HepG2 (cell line): ENCODE measurements at regions not wholly inside any gene's neighbourhood (a gene's known extent, or its start where the extent isn't known, plus 50 kb on each side); places are given as distances from the start of the nearest gene placed in this dataset.

Experiments used
- ATAC-seq: fragments of 200-7000 bp; cut with Tn5 transposase; 3 replicates; pipeline ENCODE4 v1.9.1; 2020; ENCODE audit warnings: mild to moderate bottlenecking, moderate library complexity
- BruUV-seq: library from RNA; stranded (reverse); fragments of 400-500 nt; replicated peaks from 2 replicates; lab custom pipeline; 2021; lab: Mats Ljungman, UMichigan
- CTCF ChIA-PET: fragments of 300-600 bp; formaldehyde crosslinking; extraction: SDS; loops from one replicate; lab custom pipeline; 2021; ENCODE audit warnings: low total read pairs, inconsistent platforms, low intra/inter-chr PET ratio; lab: Yijun Ruan, JAX
- POLR2A ChIA-PET: fragments of 350-600 bp; sonication (Branson Sonifier 250); formaldehyde crosslinking; loops from one replicate; lab custom pipeline; 2020; ENCODE audit warnings: antibody characterized with exemption, inconsistent platforms; lab: Yijun Ruan, JAX
- DNase-seq: peaks from one replicate; pipeline ENCODE4 v3.0.0-alpha.2; 2015; ENCODE audit warnings: low spot score
- FAIRE-seq: peaks from 3 replicates; lab custom pipeline; 2011; peaks lifted over from hg19 to GRCh38; lab: Jason Lieb, UNC
- H2AFZ ChIP-seq: one replicate; pipeline ENCODE4 v1.6.1; 2011; ENCODE audit warnings: low read length, inconsistent platforms
- H3K27ac ChIP-seq: fragments of 300-600 bp; 3 replicates; pipeline ENCODE4 v1.8.0; 2011; ENCODE audit warnings: mixed run types, mild to moderate bottlenecking, mixed read lengths, low read length, inconsistent platforms; ENCODE audit not compliant: insufficient read depth; ENCODE audit errors: extremely low read length
- H3K27me3 ChIP-seq, 2 experiments: fragments of 200-600 bp in 1 of 2; 2 replicates in 1 of 2; 3 replicates in 1 of 2; pipeline versions ENCODE4 v1.6.0 to v1.8.0; 2011; ENCODE audit warnings: low read length in 2 of 2, mild to moderate bottlenecking in 2 of 2, moderate library complexity in 2 of 2, inconsistent platforms in 1 of 2; ENCODE audit not compliant: insufficient read depth in 2 of 2, control insufficient read depth in 1 of 2
- H3K36me3 ChIP-seq, 2 experiments: fragments of 200-600 bp in 1 of 2; replicated peaks in 1 of 2; 2 replicates in 1 of 2; 3 replicates in 1 of 2; pipeline versions ENCODE4 v1.5.1 to v1.8.0; 2011; ENCODE audit warnings: low read length in 2 of 2, inconsistent platforms in 1 of 2; ENCODE audit not compliant: insufficient read depth in 2 of 2, control insufficient read depth in 1 of 2
- H3K4me1 ChIP-seq: 2 replicates; pipeline ENCODE4 v1.5.1; 2012; ENCODE audit warnings: low read length, inconsistent platforms; ENCODE audit not compliant: insufficient read depth
- H3K4me2 ChIP-seq: 2 replicates; pipeline ENCODE4 v1.6.0; 2011; ENCODE audit warnings: low read depth, low read length, inconsistent platforms
- H3K4me3 ChIP-seq, 3 experiments: fragments of 200-600 bp in 1 of 3; sonication (generic), shearing (Covaris generic) in 1 of 3; replicated peaks in 1 of 3; 2 replicates each; pipeline ENCODE4 v1.5.1; 2011 to 2016; ENCODE audit warnings: low read length in 3 of 3, inconsistent platforms in 2 of 3, low read depth in 2 of 3, mild to moderate bottlenecking in 2 of 3, control low read depth in 1 of 3, mixed read lengths in 1 of 3; ENCODE audit not compliant: insufficient read depth in 1 of 3
- H3K79me2 ChIP-seq: one replicate; pipeline ENCODE4 v1.6.1; 2011; ENCODE audit warnings: low read length, inconsistent platforms; ENCODE audit not compliant: insufficient read depth
- H3K9ac ChIP-seq: 2 replicates; pipeline ENCODE4 v1.6.0; 2011; ENCODE audit warnings: mild to moderate bottlenecking, low read depth, low read length, inconsistent platforms; ENCODE audit not compliant: insufficient read depth
- H3K9me3 ChIP-seq: 2 replicates; pipeline ENCODE4 v1.5.1; 2012; ENCODE audit warnings: mild to moderate bottlenecking, low read length
- H4K20me1 ChIP-seq: 2 replicates; pipeline ENCODE4 v1.6.0; 2011; ENCODE audit warnings: inconsistent platforms, mild to moderate bottlenecking, low read length, moderate library complexity; ENCODE audit not compliant: insufficient read depth
- MXD4 ChIP-seq: IDR thresholded peaks from 2 replicates; pipeline ENCODE4 v1.6.1; 2016; ENCODE audit warnings: mild to moderate bottlenecking, missing biosample characterization, missing genetic modification reagents
- STAT6 ChIP-seq: sonication (generic); formaldehyde crosslinking; IDR thresholded peaks from 2 replicates; pipeline ENCODE4 v1.4.0; 2020; ENCODE audit warnings: missing genetic modification reagents, mild to moderate bottlenecking, borderline replicate concordance
- TEF ChIP-seq: sonication (generic); formaldehyde crosslinking; IDR thresholded peaks from 2 replicates; pipeline ENCODE4 v1.5.0; 2020; ENCODE audit warnings: missing genetic modification reagents
- ZBTB40 ChIP-seq, 2 experiments: fragments of 450-650 bp in 1 of 2; sonication (generic) in 1 of 2; formaldehyde crosslinking in 1 of 2; IDR thresholded peaks; 2 replicates each; pipeline versions ENCODE4 v1.6.1 to v1.8.0; 2016 to 2022; ENCODE audit warnings: antibody characterized with exemption in 1 of 2, mild to moderate bottlenecking in 1 of 2, missing genetic modification reagents in 1 of 2
- ZNF704 ChIP-seq: sonication (generic); formaldehyde crosslinking; IDR thresholded peaks from 2 replicates; pipeline ENCODE4 v1.8.1; 2023; ENCODE audit warnings: mild to moderate bottlenecking, inconsistent platforms, moderate library complexity, missing genetic modification reagents, borderline replicate concordance
- ZNF768 ChIP-seq: sonication (generic); formaldehyde crosslinking; IDR thresholded peaks from 2 replicates; pipeline ENCODE4 v1.4.0; 2020; ENCODE audit warnings: missing genetic modification reagents
- WGBS: methylation state at CpG from one replicate; pipeline ENCODE4 v1.1.6; 2017; ENCODE audit warnings: low lambda C conversion rate; 5-methylcytosine and 5-hydroxymethylcytosine counted together
- in situ Hi-C: cut with HindIII; loops from 2 replicates; pipeline ENCODE4 v1.10.0; 2017; ENCODE audit warnings: low pct_unique_long_range_greater_than_20kb; ENCODE audit not compliant: extremely low pct_ligation_motif_present
- intact Hi-C: fragments of 100-400 bp; cut with micrococcal nuclease; formaldehyde crosslinking; loops from one replicate; pipeline ENCODE4 v1.10.0; 2022; ENCODE audit not compliant: unreplicated experiment

DNA sequence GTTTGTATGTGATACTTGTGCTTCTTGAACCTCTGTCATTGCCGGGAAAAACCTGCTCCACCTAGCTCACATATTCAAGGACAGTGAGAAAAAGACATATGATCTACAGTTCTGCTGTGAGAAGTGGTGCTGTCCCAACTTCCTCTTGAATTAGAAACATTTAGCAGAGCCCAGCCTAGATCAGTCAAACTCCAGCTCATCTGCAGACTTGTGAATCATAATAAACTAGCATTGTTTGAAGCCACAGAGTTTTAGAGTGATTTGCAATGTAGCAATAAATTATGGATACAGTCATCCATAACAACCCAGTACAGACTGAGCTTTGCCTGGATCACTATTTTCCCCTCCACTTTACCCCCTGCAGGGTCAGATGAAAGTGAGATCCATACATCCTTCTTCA, 497.8 kb downstream of the PLA2G4A start:
- H3K79me2 ChIP-seq: no peaks in the 10 kb centered on the region
- DNase-seq (no peak), FAIRE-seq (no peak), ATAC-seq (no peak)
- in situ Hi-C loops: no loop called here
- H3K27me3 ChIP-seq: no peaks in the 10 kb centered on the region
- intact Hi-C loops: no loop called here
- H3K9ac ChIP-seq: no peak overlapping the region
- WGBS: 50% methylated on average over 1 of the region's 1 CpG
- CTCF ChIA-PET: no interaction called here
- no peaks in the 10 kb centered on the region for H3K36me3 ChIP-seq
- BruUV-seq: no TSS peak
- no peaks in the 10 kb centered on the region for H3K4me1 ChIP-seq
- POLR2A ChIA-PET: no interaction called here
- H2AFZ ChIP-seq: no peak overlapping the region
- no peaks in the 10 kb centered on the region for H3K9me3 ChIP-seq
- no peak overlapping the region for H3K27ac ChIP-seq
- no peaks in the 10 kb centered on the region for H4K20me1 ChIP-seq
- H3K4me2 ChIP-seq: no peak overlapping the region
- H3K4me3 ChIP-seq: no peak overlapping the region
- TF ChIP-seq MXD4 (CRISPR knock-in tag) (no peak), STAT6 (no peak), TEF (CRISPR knock-in tag) (no peak), ZNF768 (no peak), ZBTB40 (IDR thresholded peaks at IDR 0.05) (no peak), ZBTB40 (CRISPR knock-in tag; IDR thresholded peaks at IDR 0.05) (no peak), ZNF704 (no peak)
